ENCODE measurements at regions not wholly inside any gene's neighbourhood (a gene's known extent, or its start where the extent isn't known, plus 50 kb on each side); places are given as distances from the start of the nearest gene placed in this dataset.

- no peak overlapping the region for H3K4me3 ChIP-seq (ENCODE audit: low read depth, low read length)
- no peak for DNase-seq (ENCODE audit: low read depth)
- no peak for TF ChIP-seq CTCF (IDR thresholded peaks at IDR 0.05; ENCODE audit: insufficient read depth, low read length)
These were observed 101.0 kb downstream of the LITAF start for GRCh38 chr16:11485676-11486075.

DNA sequence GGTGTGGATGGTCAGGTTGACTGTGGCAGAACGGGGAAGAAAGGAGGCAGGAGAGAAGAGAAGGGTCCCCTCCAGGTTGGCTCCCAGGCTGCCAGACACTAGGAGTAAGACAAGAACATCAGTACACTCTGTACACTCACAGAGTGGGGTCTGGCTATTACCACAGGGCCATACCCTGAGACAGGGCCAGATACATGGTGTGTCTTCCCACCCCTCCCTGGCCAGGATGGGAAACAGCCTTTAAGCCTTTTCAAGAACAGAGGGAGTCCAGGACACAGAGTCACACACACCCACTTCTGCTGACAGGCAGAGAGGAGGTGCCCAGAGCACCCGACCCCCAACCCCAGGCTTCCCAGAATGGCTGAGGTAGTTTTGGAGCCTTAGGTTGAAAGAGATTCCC, 99.4 kb downstream of the LITAF start:
- no peak overlapping the region for H3K4me3 ChIP-seq (ENCODE audit: low read depth, low read length)
- DNase-seq (ENCODE audit: low read depth): no peak
- no peak for TF ChIP-seq CTCF (IDR thresholded peaks at IDR 0.05; ENCODE audit: insufficient read depth, low read length)

DNA sequence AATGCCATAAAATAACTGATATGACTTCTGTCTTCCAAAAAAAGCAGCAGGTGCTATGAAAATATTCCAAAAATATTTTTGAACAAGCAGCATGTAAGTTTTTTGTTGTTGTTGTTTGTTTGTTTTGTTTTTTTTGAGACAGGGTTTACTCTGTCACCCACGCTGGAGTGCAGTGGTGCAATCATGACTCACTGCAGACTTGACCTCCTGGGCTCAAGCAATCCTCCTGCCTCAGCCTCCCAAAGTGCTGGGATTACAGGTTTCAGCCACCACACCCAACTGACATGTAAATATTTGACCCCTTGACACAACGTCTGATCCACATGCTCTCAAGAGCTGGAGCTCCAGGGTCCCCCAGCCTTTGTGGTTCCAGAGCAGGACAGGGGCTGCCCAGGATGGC, 98.4 kb downstream of the LITAF start:
- no peak for TF ChIP-seq CTCF (IDR thresholded peaks at IDR 0.05; ENCODE audit: insufficient read depth, low read length)
- DNase-seq (ENCODE audit: low read depth): no peak
- H3K4me3 ChIP-seq (ENCODE audit: low read depth, low read length): no peak overlapping the region

DNA sequence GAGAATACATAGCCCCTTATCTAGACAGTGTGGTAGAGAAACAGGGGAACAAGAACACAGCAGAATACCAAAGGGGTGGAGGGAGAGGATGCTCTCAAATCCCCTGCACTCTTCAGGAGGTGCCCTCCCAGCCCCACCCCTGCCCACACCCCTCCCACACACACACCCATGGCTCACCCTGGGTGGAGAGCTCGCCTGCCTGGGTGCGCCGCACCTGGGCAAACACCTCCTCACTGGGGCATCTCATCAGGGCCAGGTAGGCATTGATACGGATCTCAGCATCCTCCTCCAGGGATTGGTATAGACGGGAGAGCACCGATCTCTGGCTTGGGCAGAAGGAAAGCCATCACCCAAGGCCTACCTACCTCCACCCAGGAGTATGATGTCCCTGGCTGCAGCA, 95.2 kb downstream of the LITAF start:
- no peak for DNase-seq (ENCODE audit: low read depth)
- TF ChIP-seq CTCF (IDR thresholded peaks at IDR 0.05; ENCODE audit: insufficient read depth, low read length): no peak
- H3K4me3 ChIP-seq (ENCODE audit: low read depth, low read length): no peak overlapping the region

- no peak for TF ChIP-seq CTCF (IDR thresholded peaks at IDR 0.05; ENCODE audit: insufficient read depth, low read length)
- no peak for DNase-seq (ENCODE audit: low read depth)
- no peak overlapping the region for H3K4me3 ChIP-seq (ENCODE audit: low read depth, low read length)
These were observed 93.8 kb downstream of the LITAF start for GRCh38 chr16:11492808-11493530.

DNA sequence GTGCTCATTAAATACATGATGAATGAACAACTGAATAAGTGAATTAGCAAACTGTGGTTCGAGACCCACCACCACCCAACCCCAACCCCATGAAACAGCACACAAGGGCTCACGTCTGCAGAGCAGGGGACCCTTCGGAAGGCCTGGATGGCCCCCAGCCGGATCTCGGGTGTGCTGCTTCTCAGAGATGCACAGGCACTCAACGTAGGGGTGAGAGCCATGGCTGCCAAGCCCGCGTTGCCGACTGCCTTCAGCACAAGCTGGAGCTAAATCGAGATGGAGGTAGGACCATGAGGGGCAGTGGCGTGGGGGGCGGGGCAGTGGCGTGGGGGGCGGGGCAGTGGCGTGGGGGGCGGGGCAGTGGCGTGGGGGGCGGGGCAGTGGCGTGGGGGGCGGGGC, 93.2 kb downstream of the LITAF start:
- TF ChIP-seq CTCF (IDR thresholded peaks at IDR 0.05; ENCODE audit: insufficient read depth, low read length): no peak
- no peak for DNase-seq (ENCODE audit: low read depth)
- no peak overlapping the region for H3K4me3 ChIP-seq (ENCODE audit: low read depth, low read length)

- no peak for TF ChIP-seq CTCF (IDR thresholded peaks at IDR 0.05; ENCODE audit: insufficient read depth, low read length)
- DNase-seq (ENCODE audit: low read depth): no peak
- no peak overlapping the region for H3K4me3 ChIP-seq (ENCODE audit: low read depth, low read length)
These were observed 92.7 kb downstream of the LITAF start for GRCh38 chr16:11494029-11494428.
